GM06990 (cell line): ENCODE measurements at regions not wholly inside any gene's neighbourhood (a gene's known extent, or its start where the extent isn't known, plus 50 kb on each side); places are given as distances from the start of the nearest gene placed in this dataset.

Source experiments
- DNase-seq: peaks from one replicate; pipeline ENCODE4 v3.0.0-alpha.2; 2011; ENCODE audit not compliant: insufficient read length; ENCODE audit errors: extremely low read depth
- H3K27me3 ChIP-seq: replicated peaks from 2 replicates; pipeline ENCODE4 v1.6.0; 2011; ENCODE audit warnings: low read length; ENCODE audit not compliant: control insufficient read depth, insufficient read depth
- H3K36me3 ChIP-seq: 2 replicates; pipeline ENCODE4 v1.5.1; 2011; ENCODE audit warnings: low read length; ENCODE audit not compliant: control insufficient read depth, insufficient read depth
- H3K4me3 ChIP-seq: replicated peaks from 2 replicates; pipeline ENCODE4 v1.5.1; 2011; ENCODE audit warnings: low read depth, mild to moderate bottlenecking, control low read depth, low read length
- TF ChIP-seq, protein P1 (sequence below): IDR thresholded peaks from 2 replicates; pipeline ENCODE4 v1.5.1; 2011; ENCODE audit warnings: low read length, control low read depth, mild to moderate bottlenecking, inconsistent platforms; ENCODE audit not compliant: insufficient read depth, poor library complexity, severe bottlenecking

- no peaks in the 10 kb centered on the region for H3K27me3 ChIP-seq
- no peaks in the 10 kb centered on the region for H3K36me3 ChIP-seq
- TF ChIP-seq, protein P1, sequence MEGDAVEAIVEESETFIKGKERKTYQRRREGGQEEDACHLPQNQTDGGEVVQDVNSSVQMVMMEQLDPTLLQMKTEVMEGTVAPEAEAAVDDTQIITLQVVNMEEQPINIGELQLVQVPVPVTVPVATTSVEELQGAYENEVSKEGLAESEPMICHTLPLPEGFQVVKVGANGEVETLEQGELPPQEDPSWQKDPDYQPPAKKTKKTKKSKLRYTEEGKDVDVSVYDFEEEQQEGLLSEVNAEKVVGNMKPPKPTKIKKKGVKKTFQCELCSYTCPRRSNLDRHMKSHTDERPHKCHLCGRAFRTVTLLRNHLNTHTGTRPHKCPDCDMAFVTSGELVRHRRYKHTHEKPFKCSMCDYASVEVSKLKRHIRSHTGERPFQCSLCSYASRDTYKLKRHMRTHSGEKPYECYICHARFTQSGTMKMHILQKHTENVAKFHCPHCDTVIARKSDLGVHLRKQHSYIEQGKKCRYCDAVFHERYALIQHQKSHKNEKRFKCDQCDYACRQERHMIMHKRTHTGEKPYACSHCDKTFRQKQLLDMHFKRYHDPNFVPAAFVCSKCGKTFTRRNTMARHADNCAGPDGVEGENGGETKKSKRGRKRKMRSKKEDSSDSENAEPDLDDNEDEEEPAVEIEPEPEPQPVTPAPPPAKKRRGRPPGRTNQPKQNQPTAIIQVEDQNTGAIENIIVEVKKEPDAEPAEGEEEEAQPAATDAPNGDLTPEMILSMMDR, result no peak
- DNase-seq, result no peak
- H3K4me3 ChIP-seq, result no peak overlapping the region
Observed at GRCh38 chr4:115607311-115607710, 493.9 kb upstream of the NDST4 start.

DNA sequence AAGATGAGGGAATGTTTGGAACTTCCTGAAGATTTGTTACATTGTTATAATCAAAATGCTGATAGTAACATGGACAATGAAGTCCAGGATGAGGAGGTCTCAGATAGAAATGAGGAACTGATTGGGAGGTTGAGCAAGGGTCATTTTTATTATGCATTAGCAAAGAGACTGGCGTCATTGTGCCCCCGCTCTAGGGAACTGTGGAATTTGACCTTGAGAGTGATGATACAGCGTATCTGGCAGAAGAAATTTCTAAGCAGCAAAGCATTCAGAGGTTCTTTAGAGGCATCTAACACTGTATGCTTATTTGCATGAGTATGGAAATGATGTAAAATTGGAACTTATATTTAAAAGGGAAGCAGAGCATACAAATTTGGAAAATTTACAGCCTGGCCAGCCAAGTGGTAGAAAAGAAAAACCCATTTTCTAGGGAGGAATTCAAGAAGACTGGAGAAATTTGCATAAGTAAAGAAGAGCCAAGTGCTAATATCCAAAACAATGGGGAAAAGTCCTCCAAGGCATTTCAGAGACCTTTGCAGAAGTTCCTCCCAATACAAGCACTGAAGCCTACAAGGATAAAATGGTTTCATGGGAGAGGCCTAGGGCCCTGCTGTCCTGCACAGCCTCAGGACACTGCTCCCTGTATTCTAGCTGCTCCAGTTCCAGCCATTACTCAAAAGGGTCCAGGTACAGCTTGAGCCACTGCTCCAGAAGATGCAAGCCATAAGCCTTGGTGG lies 483.0 kb upstream of the NDST4 start:
- no peaks in the 10 kb centered on the region for H3K36me3 ChIP-seq
- H3K4me3 ChIP-seq, result no peak overlapping the region
- TF ChIP-seq, protein P1, result no peak
- no peak for DNase-seq
- no peaks in the 10 kb centered on the region for H3K27me3 ChIP-seq

DNA sequence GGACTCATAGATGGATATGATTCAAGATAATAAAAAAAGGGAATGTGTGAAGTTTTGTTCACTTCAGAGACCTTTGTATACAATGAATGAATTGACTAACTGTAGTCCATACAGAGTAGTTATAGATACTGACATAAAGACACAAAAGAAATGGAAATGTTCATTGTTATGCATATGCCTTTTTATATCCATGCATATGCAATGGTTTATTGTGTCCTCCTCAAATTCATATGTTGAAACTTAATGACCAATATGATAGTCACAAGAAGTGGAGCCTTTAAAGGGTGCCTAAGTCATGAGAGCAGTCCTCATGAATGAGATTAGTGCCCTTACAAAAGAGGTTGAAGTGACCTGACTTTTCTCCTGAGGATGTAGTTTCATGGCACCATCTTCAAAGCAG lies 467.5 kb upstream of the NDST4 start:
- H3K27me3 ChIP-seq, result no peaks in the 10 kb centered on the region
- TF ChIP-seq, protein P1, result no peak

DNA sequence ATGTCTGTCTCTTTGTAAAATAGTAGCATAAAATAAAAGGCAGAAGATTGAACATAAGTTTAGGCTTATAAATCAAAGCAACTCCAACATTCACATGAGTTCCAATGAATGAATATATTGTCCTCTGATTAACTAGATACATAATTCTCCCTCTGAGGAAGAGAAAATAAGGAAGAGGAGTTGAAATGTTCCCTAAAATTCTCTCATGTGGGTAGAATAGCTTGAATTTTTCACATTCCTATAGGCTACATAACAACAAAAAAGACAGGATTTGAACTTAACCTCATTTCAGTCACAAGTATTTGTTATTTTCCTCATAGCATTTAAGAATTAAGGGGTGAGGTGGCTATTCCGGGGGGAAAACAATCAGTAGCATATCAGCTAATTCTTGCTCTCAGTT lies 462.4 kb upstream of the NDST4 start:
- H3K36me3 ChIP-seq, result no peaks in the 10 kb centered on the region
- H3K4me3 ChIP-seq, result no peak overlapping the region
- TF ChIP-seq, protein P1, result no peak
- H3K27me3 ChIP-seq, result no peaks in the 10 kb centered on the region
- DNase-seq, result no peak

More for the DNA sequence above, 467.5 kb upstream of the NDST4 start:
- H3K4me3 ChIP-seq, result no peak overlapping the region
- no peak for DNase-seq
- H3K36me3 ChIP-seq, result no peaks in the 10 kb centered on the region

- no peaks in the 10 kb centered on the region for H3K36me3 ChIP-seq
- DNase-seq, result no peak
- no peaks in the 10 kb centered on the region for H3K27me3 ChIP-seq
- H3K4me3 ChIP-seq, result no peak overlapping the region
- TF ChIP-seq, protein P1, result no peak
Observed at GRCh38 chr4:115562506-115562905, 449.1 kb upstream of the NDST4 start.
